VCaP (cell line): ENCODE measurements at regions not wholly inside any gene's neighbourhood (a gene's known extent, or its start where the extent isn't known, plus 50 kb on each side); places are given as distances from the start of the nearest gene placed in this dataset.

Experiments used
- H3K27ac ChIP-seq: fragments of 450-650 bp; 2 replicates; pipeline ENCODE4 v1.5.1; 2017
- CTCF ChIP-seq: fragments of 450-650 bp; conservative IDR thresholded peaks from 2 replicates; pipeline ENCODE4 v1.5.1; 2017; ENCODE audit warnings: mild to moderate bottlenecking, moderate library complexity

DNA sequence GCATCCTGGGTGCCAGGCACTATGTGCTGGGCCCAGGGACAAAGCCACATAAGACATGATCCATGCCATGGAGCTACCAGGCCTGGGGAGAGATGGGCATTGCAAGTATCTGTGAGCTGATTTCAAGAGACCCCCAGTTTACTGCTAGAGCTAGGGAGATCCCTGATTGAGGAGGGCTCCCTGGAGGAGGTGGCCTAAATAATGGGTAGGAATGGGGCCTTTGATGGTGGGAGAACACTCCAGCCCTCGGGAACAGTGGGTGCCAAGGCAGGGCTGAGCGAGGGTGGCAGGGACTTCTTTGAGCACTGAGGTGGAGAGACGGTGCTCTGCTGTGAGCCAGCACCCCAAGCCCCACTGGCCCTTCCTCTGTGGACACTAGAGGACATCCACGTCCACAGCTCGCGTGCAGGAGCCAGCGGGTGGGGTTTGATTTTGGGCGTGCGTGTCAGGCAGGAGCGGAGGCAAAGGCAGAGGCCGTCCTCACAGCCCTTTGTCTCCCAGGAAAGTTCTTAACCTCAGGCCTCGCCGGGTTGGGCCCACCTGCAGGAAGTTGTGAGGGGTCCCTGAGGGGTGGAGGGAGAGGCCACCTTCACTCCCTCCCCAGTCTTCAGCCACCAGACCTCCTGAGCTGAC, 52.9 kb upstream of the PPARA start:
- H3K27ac ChIP-seq, result no peak overlapping the region; the same call in 1 of the 2 replicates
- TF ChIP-seq CTCF, result no peak

GRCh38 chr22:46098525-46099475, 51.5 kb upstream of the PPARA start:
- no peak for TF ChIP-seq CTCF
- H3K27ac ChIP-seq, result peak overlapping the region; percentile 5; the same call in 1 of the 2 replicates

DNA sequence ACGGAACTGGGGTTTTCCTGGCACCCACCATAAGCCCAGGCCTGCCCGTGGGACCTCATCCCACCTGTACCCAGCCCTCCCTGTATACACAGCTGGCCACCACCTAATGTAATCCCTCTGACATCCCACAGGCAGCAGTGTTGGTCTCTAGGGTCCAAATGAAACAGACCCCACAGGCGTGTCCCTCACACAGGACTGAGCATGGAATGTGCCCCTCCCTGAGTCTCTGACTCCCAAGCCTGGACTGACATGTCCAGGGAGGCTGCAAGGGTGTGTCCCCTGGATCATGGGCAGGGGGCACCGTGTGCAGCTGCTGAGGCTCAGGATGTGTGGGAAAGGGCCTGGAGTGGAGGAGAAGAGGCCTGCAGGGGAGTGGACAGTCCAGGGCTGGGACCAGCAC, 50.6 kb upstream of the PPARA start:
- H3K27ac ChIP-seq, result peak overlapping the region; percentile 5; the same call in 1 of the 2 replicates
- TF ChIP-seq CTCF, result no peak

DNA sequence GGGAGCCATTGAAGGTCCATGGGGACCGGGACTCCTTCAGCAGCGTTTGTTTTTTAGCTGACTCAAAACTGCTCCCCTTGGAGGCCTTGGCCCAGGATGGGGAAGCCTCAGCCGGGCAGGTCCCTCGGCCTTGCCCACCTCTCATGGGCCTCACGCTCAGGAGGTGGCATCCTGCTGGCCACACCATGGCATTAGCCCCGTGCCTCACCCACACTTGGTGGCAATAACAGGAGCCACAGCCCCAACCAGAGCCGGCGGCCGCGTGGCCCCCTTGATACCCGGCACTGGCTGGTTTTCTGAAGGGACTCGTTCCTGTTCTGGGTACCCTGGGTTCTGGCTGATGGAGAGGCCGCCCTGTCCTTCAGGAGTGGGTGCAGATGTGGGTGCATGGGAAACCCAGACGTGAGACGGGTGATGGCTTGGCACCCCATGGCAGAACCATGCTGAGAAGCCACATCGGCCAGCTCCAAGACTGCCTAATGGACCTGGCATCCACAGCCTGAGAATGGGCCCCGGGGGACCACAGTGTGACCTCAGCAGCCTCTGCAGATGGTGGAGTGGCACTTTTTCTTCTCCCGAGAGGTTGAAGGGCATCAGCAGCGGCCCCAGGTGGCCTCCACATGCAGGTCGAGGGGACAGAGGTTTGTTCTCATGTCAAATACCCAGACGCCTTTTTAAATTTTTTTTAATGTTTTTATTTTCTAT, 49.8 kb upstream of the PPARA start:
- no peak overlapping the region for H3K27ac ChIP-seq

More for the DNA sequence above, 49.8 kb upstream of the PPARA start:
- TF ChIP-seq CTCF, result no peak
